Liver (tissue), 8 donors: ENCODE measurements at regions not wholly inside any gene's neighbourhood (a gene's known extent, or its start where the extent isn't known, plus 50 kb on each side); places are given as distances from the start of the nearest gene placed in this dataset.

Experiments
- DNase-seq: peaks from one replicate; pipeline ENCODE4 v3.0.0-alpha.2; 2017; ENCODE audit warnings: low spot score
- H3K27ac ChIP-seq, 2 donors: one replicate each; pipeline ENCODE4 v1.7.0; 2013; ENCODE audit warnings: inconsistent platforms in 2 of 2, low read length in 2 of 2, control low read depth in 1 of 2, low read depth in 1 of 2, mild to moderate bottlenecking in 1 of 2
- H3K27me3 ChIP-seq, 4 donors: one replicate each; pipeline versions ENCODE4 v1.6.1 to v1.7.0; 2013; ENCODE audit warnings: low read length in 3 of 4, inconsistent platforms in 1 of 4, mild to moderate bottlenecking in 1 of 4, moderate library complexity in 1 of 4; ENCODE audit not compliant: control insufficient read depth in 4 of 4, insufficient read depth in 4 of 4
- H3K36me3 ChIP-seq, 4 donors: one replicate each; pipeline versions ENCODE4 v1.6.1 to v1.7.0; 2013; ENCODE audit warnings: low read length in 3 of 4, mild to moderate bottlenecking in 3 of 4, low read depth in 1 of 4, moderate library complexity in 1 of 4; ENCODE audit not compliant: control insufficient read depth in 4 of 4, insufficient read depth in 3 of 4
- H3K4me1 ChIP-seq, 4 donors: one replicate each; pipeline versions ENCODE4 v1.6.1 to v1.7.0; 2013; ENCODE audit warnings: low read length in 3 of 4, mild to moderate bottlenecking in 3 of 4, moderate library complexity in 1 of 4; ENCODE audit not compliant: control insufficient read depth in 4 of 4, insufficient read depth in 4 of 4
- H3K4me3 ChIP-seq, 3 donors: one replicate each; pipeline versions ENCODE4 v1.6.1 to v1.7.0; 2013; ENCODE audit warnings: low read length in 3 of 3, control low read depth in 1 of 3, low read depth in 1 of 3, mild to moderate bottlenecking in 1 of 3
- H3K9ac ChIP-seq, 2 donors: one replicate each; pipeline ENCODE4 v1.7.0; 2013; ENCODE audit warnings: low read length in 2 of 2, mild to moderate bottlenecking in 2 of 2, moderate library complexity in 2 of 2, control low read depth in 1 of 2, low read depth in 1 of 2
- H3K9me3 ChIP-seq, 4 donors: one replicate each; pipeline versions ENCODE4 v1.6.1 to v1.7.0; 2013; ENCODE audit warnings: low read length in 3 of 4; ENCODE audit not compliant: control insufficient read depth in 4 of 4
- ATF3 ChIP-seq: IDR thresholded peaks from 2 replicates; pipeline ENCODE4 v1.6.1; 2016; ENCODE audit warnings: antibody characterized with exemption
- CTCF ChIP-seq: fragments of 150-350 bp; IDR thresholded peaks from 2 replicates; pipeline ENCODE4 v1.5.1; 2017; ENCODE audit warnings: improper control_type of control experiment, low read depth, low read length; ENCODE audit not compliant: missing input control
- EGR1 ChIP-seq, 2 donors: IDR thresholded peaks; 2 replicates each; pipeline ENCODE4 v1.6.1; 2016 to 2018; ENCODE audit warnings: antibody characterized with exemption in 2 of 2, low read depth in 2 of 2
- FOXA1 ChIP-seq: IDR thresholded peaks from 2 replicates; pipeline ENCODE4 v1.6.1; 2016; ENCODE audit warnings: antibody characterized with exemption
- FOXA2 ChIP-seq: IDR thresholded peaks from 2 replicates; pipeline ENCODE4 v1.6.1; 2016; ENCODE audit warnings: antibody characterized with exemption
- GABPA ChIP-seq, 2 donors: IDR thresholded peaks in 1 of 2; conservative IDR thresholded peaks in 1 of 2; 2 replicates each; pipeline ENCODE4 v1.6.1; 2016; ENCODE audit warnings: antibody characterized with exemption in 2 of 2, mild to moderate bottlenecking in 1 of 2, moderate library complexity in 1 of 2
- HNF4G ChIP-seq: IDR thresholded peaks from 2 replicates; pipeline ENCODE4 v1.6.1; 2016; ENCODE audit warnings: antibody characterized with exemption
- JUND ChIP-seq, 2 donors: IDR thresholded peaks; 2 replicates each; pipeline ENCODE4 v1.6.1; 2016; ENCODE audit warnings: antibody characterized with exemption in 2 of 2
- NR2F2 ChIP-seq: IDR thresholded peaks from 2 replicates; pipeline ENCODE4 v1.6.1; 2016; ENCODE audit warnings: antibody characterized with exemption
- RAD21 ChIP-seq, 2 donors: IDR thresholded peaks; 2 replicates each; pipeline ENCODE4 v1.6.1; 2016; ENCODE audit warnings: antibody characterized with exemption in 2 of 2, mild to moderate bottlenecking in 2 of 2
- REST ChIP-seq: IDR thresholded peaks from 2 replicates; pipeline ENCODE4 v1.6.1; 2016; ENCODE audit warnings: antibody characterized with exemption, mild to moderate bottlenecking
- RXRA ChIP-seq, 2 donors: IDR thresholded peaks; 2 replicates each; pipeline ENCODE4 v1.6.1; 2017 to 2018; ENCODE audit warnings: antibody characterized with exemption in 2 of 2, mild to moderate bottlenecking in 1 of 2
- SP1 ChIP-seq: IDR thresholded peaks from 2 replicates; pipeline ENCODE4 v1.6.1; 2018; ENCODE audit warnings: antibody characterized with exemption, mild to moderate bottlenecking
- TAF1 ChIP-seq: conservative IDR thresholded peaks from 2 replicates; pipeline ENCODE4 v1.6.1; 2016; ENCODE audit warnings: antibody characterized with exemption, mild to moderate bottlenecking
- YY1 ChIP-seq: IDR thresholded peaks from 2 replicates; pipeline ENCODE4 v1.6.1; 2016; ENCODE audit warnings: antibody characterized with exemption, mild to moderate bottlenecking
- WGBS: extraction: QIAGEN DNeasy Blood & Tissue Kit; methylation state at CpG from one replicate; pipeline ENCODE4 v1.1.7; 2013; 5-methylcytosine and 5-hydroxymethylcytosine counted together
- TF ChIP-seq, protein P1 (sequence below): IDR thresholded peaks from 2 replicates; pipeline ENCODE4 v1.6.1; 2016; ENCODE audit warnings: antibody characterized with exemption
- donor health status: healthy.
- donor health status: healthy.
- donor health status: healthy.
- donor health status: healthy.
- donor health status: healthy.

DNA sequence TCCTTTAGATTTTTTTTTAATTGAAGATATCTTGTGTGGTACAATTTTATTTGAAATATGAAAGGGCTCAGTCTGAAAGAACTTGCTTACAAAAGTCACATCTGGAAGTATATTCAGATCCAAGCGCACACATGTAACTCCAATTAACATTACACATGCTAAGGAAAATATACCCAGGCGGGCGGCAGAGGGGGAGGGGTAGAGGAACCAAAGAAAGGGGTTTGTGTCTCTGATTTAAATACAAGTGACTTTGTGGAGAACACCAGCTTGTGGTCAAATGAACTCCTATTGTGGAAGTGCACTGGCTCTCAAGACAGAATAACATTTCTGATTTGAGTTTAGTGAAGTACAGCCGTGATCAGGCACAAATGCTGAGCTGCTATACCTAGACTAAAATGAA is 280.2 kb upstream of the SOX11 start:
- WGBS, result 83% methylated on average over 4 of the region's 4 CpGs

DNA sequence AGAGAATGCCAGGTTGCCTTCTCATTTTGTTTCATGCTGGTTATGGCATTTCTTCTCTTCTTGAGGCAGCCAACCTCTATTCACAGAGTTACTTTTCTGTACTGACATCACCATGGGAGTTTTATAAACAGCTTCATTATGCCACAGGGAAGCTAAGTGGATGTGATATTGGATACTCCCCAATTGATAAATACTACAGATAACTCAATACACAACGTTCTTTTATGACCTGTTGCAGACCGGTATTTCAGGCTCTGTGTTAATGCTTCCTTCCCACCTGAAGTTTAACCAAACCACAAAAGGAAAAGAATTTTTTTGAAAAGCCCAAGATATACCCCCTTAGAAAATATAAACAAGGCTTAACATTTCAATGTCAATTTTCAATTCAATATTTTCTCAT is 258.3 kb upstream of the SOX11 start:
- 63% methylated on average over 2 of the region's 2 CpGs for WGBS
- Histone ChIP-seq H3K9ac (no peak overlapping the region), H3K9me3 (no peaks in the 10 kb centered on the region), H3K4me1 (no peaks in the 10 kb centered on the region), H3K27ac (no peak overlapping the region), H3K27me3 (peaks cover 0 to 4% (median 0%) of the 10 kb centered on the region in 4 donors), H3K4me3 (no peak overlapping the region), H3K36me3 (no peaks in the 10 kb centered on the region)
- DNase-seq, result no peak
- no peak for TF ChIP-seq RXRA (IDR thresholded peaks at IDR 0.05)
- no peak for TF ChIP-seq NR2F2
- TF ChIP-seq YY1, result no peak
- TF ChIP-seq GABPA (IDR thresholded peaks at IDR 0.05 in 1 of 2, conservative IDR thresholded peaks at IDR 0.05 in 1 of 2), result no peak
- TF ChIP-seq TAF1, result no peak
- no peak for TF ChIP-seq REST
- TF ChIP-seq, protein P1, sequence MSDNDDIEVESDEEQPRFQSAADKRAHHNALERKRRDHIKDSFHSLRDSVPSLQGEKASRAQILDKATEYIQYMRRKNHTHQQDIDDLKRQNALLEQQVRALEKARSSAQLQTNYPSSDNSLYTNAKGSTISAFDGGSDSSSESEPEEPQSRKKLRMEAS, result no peak

More for the DNA sequence above, 280.2 kb upstream of the SOX11 start:
- Histone ChIP-seq H3K9me3 (no peaks in the 10 kb centered on the region), H3K9ac (no peak overlapping the region), H3K36me3 (no peaks in the 10 kb centered on the region), H3K4me1 (no peaks in the 10 kb centered on the region), H3K4me3 (no peak overlapping the region), H3K27me3 (peaks cover 0 to 3% (median 0%) of the 10 kb centered on the region in 4 donors), H3K27ac (no peak overlapping the region)
- TF ChIP-seq RAD21 (IDR thresholded peaks at IDR 0.05) (no peak), CTCF (no peak), HNF4G (no peak), ATF3 (no peak), JUND (IDR thresholded peaks at IDR 0.05) (no peak), GABPA (IDR thresholded peaks at IDR 0.05 in 1 of 2, conservative IDR thresholded peaks at IDR 0.05 in 1 of 2) (no peak), EGR1 (IDR thresholded peaks at IDR 0.05; ENCODE audit: low read depth in 2 of 2) (no peak), FOXA2 (no peak), REST (no peak), FOXA1 (no peak), SP1 (no peak), YY1 (no peak)
- TF ChIP-seq, protein P1, result no peak
- DNase-seq, result no peak
